ENCODE measurements at regions not wholly inside any gene's neighbourhood (a gene's known extent, or its start where the extent isn't known, plus 50 kb on each side); places are given as distances from the start of the nearest gene placed in this dataset.

DNA sequence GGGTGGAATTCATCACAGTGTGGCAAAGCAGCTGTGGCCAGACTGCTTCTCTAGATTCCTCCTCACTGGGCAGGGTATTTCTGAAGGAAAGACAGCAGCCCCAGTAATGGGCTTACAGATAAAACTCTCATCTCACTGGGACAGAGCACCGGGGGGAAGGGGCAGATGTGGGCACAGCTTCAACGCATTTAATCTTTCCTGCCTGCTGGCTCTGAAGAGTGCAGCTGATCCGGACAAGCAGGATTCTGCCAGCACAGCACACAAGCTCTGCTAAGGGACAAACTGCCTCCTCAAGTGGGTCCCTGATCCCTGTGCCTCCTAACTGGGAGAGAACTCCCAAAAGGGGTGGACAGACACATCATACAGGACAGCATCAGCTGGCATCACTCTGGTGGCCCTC, 779.9 kb upstream of the CNTNAP5 start:
- Histone ChIP-seq H3K4me1 (ENCODE audit: control insufficient read depth, insufficient read depth, low read length) (no peaks in the 10 kb centered on the region), H3K9ac (ENCODE audit: low read length) (no peak overlapping the region), H3K36me3 (ENCODE audit: control insufficient read depth, insufficient read depth, low read length, severe bottlenecking) (no peaks in the 10 kb centered on the region), H3K27me3 (replicated peaks; ENCODE audit: control insufficient read depth, insufficient read depth, low read length) (no peaks in the 10 kb centered on the region), H3K4me3 (ENCODE audit: low read length) (no peak overlapping the region), H3K9me3 (ENCODE audit: control insufficient read depth, low read length) (peaks cover 4% of the 10 kb centered on the region)
- DNase-seq (ENCODE audit: low read depth) = no peak

DNA sequence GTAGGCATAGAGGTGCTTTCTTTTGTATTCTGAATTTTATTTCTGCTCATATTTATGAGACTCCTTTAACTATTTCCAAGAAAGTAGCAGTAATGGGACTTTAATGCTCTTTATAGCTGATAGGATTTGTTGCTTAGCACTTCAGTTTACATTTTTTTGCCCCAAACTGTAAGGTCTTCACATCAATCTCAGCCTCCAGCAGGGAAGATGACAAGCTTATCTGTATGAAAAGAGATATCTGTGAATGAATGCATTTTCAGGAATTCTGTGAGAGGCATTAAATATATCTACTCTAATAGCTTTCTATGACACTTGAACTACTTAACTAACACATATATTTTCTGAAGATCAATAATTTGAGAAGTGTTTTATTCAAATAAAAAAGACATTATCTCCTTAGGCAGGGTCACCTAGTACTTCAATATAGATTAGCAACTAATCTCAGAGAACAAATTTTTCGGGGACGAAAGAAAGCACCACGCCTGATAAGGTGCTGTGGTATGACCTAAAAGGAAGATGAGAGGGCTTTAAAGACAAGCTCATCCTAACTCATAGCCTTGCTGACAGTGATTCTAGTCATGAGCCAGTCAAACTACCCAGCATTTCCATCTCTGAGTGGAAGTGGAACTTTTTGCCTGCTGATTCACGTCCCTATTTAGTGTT, 766.1 kb upstream of the CNTNAP5 start:
- DNase-seq (ENCODE audit: low read depth) = no peak
- Histone ChIP-seq H3K4me3 (ENCODE audit: low read length) (no peak overlapping the region), H3K9me3 (ENCODE audit: control insufficient read depth, low read length) (peaks cover 1% of the 10 kb centered on the region)

DNA sequence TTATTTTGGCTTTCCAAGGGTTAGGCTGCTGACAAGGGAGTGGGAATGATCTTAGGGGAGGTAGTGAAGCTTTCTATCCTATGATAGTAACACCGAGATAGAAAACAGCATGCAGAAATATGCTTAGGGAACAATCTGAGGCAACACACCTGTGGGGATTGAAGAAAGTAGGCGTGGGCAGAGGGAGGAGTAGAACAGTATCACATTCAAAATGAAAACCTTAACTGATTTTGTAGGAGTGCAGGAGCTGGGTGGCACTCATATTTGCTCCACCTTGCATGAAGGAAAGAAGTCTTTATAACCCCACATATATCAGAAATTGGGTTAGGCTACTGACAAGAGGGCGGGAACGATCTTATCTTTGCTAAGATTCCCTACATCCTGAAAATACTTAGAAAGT, 762.2 kb upstream of the CNTNAP5 start:
- Histone ChIP-seq H3K36me3 (ENCODE audit: control insufficient read depth, insufficient read depth, low read length, severe bottlenecking) (no peaks in the 10 kb centered on the region), H3K27me3 (replicated peaks; ENCODE audit: control insufficient read depth, insufficient read depth, low read length) (no peaks in the 10 kb centered on the region), H3K4me1 (ENCODE audit: control insufficient read depth, insufficient read depth, low read length) (no peaks in the 10 kb centered on the region), H3K9ac (ENCODE audit: low read length) (no peak overlapping the region), H3K9me3 (ENCODE audit: control insufficient read depth, low read length) (peaks cover 2% of the 10 kb centered on the region), H3K4me3 (ENCODE audit: low read length) (no peak overlapping the region)
- no peak for DNase-seq (ENCODE audit: low read depth)

More for the DNA sequence above, 766.1 kb upstream of the CNTNAP5 start:
- Histone ChIP-seq H3K4me1 (ENCODE audit: control insufficient read depth, insufficient read depth, low read length) (no peaks in the 10 kb centered on the region), H3K9ac (ENCODE audit: low read length) (no peak overlapping the region), H3K36me3 (ENCODE audit: control insufficient read depth, insufficient read depth, low read length, severe bottlenecking) (no peaks in the 10 kb centered on the region), H3K27me3 (replicated peaks; ENCODE audit: control insufficient read depth, insufficient read depth, low read length) (no peaks in the 10 kb centered on the region)

DNA sequence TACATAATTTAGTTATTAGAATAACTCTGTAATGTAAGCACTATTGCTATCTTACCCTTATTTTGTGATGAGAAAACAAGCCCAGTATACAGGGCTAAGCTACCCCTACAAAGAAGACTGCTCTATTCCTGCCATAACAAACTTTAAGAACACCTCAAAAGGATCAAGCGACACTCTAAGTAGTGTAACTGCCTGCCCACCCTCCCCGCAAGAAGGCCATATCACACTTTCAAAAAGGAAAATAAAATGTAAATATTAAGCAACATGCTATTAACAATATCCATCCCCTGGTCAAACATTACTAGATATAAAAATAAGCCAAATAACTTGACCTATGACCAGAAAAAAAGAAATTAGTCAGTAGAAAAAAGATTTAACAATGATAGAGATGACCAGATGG, 741.7 kb upstream of the CNTNAP5 start:
- no peak overlapping the region for H3K9ac ChIP-seq (ENCODE audit: low read length)
- H3K4me1 ChIP-seq (ENCODE audit: control insufficient read depth, insufficient read depth, low read length) = no peaks in the 10 kb centered on the region
- no peaks in the 10 kb centered on the region for H3K36me3 ChIP-seq (ENCODE audit: control insufficient read depth, insufficient read depth, low read length, severe bottlenecking)
- H3K27me3 ChIP-seq (replicated peaks; ENCODE audit: control insufficient read depth, insufficient read depth, low read length) = no peaks in the 10 kb centered on the region
- no peak overlapping the region for H3K4me3 ChIP-seq (ENCODE audit: low read length)
- no peak for DNase-seq (ENCODE audit: low read depth)
- H3K9me3 ChIP-seq (ENCODE audit: control insufficient read depth, low read length) = peaks cover 12% of the 10 kb centered on the region

DNA sequence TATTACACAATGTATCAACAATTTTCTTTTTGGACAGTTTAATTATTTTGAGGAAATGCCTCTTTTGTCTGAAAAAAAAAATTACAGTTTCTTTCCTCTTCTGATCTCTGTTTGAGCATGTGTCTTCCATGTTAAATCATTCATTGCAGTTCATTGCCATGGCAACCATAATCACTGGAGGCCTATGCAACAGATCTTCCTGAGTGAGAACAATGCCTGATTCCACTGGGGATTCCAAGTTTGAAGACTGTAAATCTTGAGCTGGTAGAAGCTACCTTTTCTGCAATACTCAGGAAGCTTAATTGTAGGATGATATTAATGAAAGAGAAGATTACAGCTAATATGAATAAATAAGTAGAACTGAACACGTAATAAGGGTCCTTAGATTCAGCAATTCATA, 721.4 kb upstream of the CNTNAP5 start:
- H3K4me1 ChIP-seq (ENCODE audit: control insufficient read depth, insufficient read depth, low read length) = no peaks in the 10 kb centered on the region
- no peak for DNase-seq (ENCODE audit: low read depth)
- no peaks in the 10 kb centered on the region for H3K36me3 ChIP-seq (ENCODE audit: control insufficient read depth, insufficient read depth, low read length, severe bottlenecking)
- H3K4me3 ChIP-seq (ENCODE audit: low read length) = no peak overlapping the region
- no peak overlapping the region for H3K9ac ChIP-seq (ENCODE audit: low read length)
- H3K9me3 ChIP-seq (ENCODE audit: control insufficient read depth, low read length) = no peaks in the 10 kb centered on the region
- H3K27me3 ChIP-seq (replicated peaks; ENCODE audit: control insufficient read depth, insufficient read depth, low read length) = no peaks in the 10 kb centered on the region
